RWPE1 (cell line): ENCODE measurements at regions not wholly inside any gene's neighbourhood (a gene's known extent, or its start where the extent isn't known, plus 50 kb on each side); places are given as distances from the start of the nearest gene placed in this dataset.

ENCODE experiments used
- CTCF ChIA-PET: fragments of 350-600 bp; sonication (Branson Sonifier 250); formaldehyde crosslinking; extraction: SDS; loops from one replicate; lab custom pipeline; 2021; lab: Yijun Ruan, JAX
- POLR2A ChIA-PET: fragments of 400-600 bp; formaldehyde crosslinking; extraction: SDS; loops from one replicate; lab custom pipeline; 2020; ENCODE audit warnings: antibody characterized with exemption; ENCODE audit not compliant: low non-redundant PET; lab: Yijun Ruan, JAX
- DNase-seq: peaks from one replicate; pipeline ENCODE4 v3.0.0; 2012; ENCODE audit warnings: low spot score
- H3K27ac ChIP-seq: fragments of 450-650 bp; 2 replicates; pipeline ENCODE4 v1.5.1; 2017
- CTCF ChIP-seq: fragments of 450-650 bp; conservative IDR thresholded peaks from 2 replicates; pipeline ENCODE4 v1.5.1; 2017; ENCODE audit warnings: low read depth, mild to moderate bottlenecking

GRCh38 chr5:98643569-98643968, 129.9 kb upstream of the RGMB start:
- DNase-seq: no peak
- no peak for TF ChIP-seq CTCF
- ChIA-PET POLR2A (no interaction called here), CTCF (interaction anchor here (0.7 to 0.8 kb wide), 2 partner anchors 125 to 153 kb away, joined by 3 to 4 read pairs; no protein-coding TSS in a partner anchor)
- no peak overlapping the region for H3K27ac ChIP-seq

GRCh38 chr5:98651715-98652114, 121.7 kb upstream of the RGMB start:
- ChIA-PET POLR2A (no interaction called here), CTCF (no interaction called here)
- no peak for DNase-seq
- no peak overlapping the region for H3K27ac ChIP-seq
- TF ChIP-seq CTCF: no peak

GRCh38 chr5:98656125-98656795, 117.2 kb upstream of the RGMB start:
- no peak for DNase-seq
- TF ChIP-seq CTCF: no peak
- ChIA-PET POLR2A (no interaction called here), CTCF (interaction anchor here (0.5 to 1.3 kb wide), 2 partner anchors 112 to 764 kb away, joined by 3 to 4 read pairs; no protein-coding TSS in a partner anchor)
- H3K27ac ChIP-seq: no peak overlapping the region

GRCh38 chr5:98656796-98657195, 116.7 kb upstream of the RGMB start:
- POLR2A ChIA-PET: no interaction called here
- no peak for DNase-seq
- no peak overlapping the region for H3K27ac ChIP-seq
- CTCF ChIA-PET: no interaction called here
- no peak for TF ChIP-seq CTCF

GRCh38 chr5:98657559-98657958, 115.9 kb upstream of the RGMB start:
- POLR2A ChIA-PET: no interaction called here
- TF ChIP-seq CTCF: no peak
- no peak for DNase-seq
- H3K27ac ChIP-seq: no peak overlapping the region
- CTCF ChIA-PET: no interaction called here

GRCh38 chr5:98663521-98663920, 109.9 kb upstream of the RGMB start:
- ChIA-PET CTCF (no interaction called here), POLR2A (no interaction called here)
- no peak for DNase-seq
- no peak for TF ChIP-seq CTCF
- H3K27ac ChIP-seq: no peak overlapping the region
